Hematopoietic multipotent progenitor cell treated with erythropoietin and hydrocortisone succinate and interleukin-3 and kit ligand, for 15 days (in vitro differentiated cells): ENCODE measurements at regions not wholly inside any gene's neighbourhood (a gene's known extent, or its start where the extent isn't known, plus 50 kb on each side); places are given as distances from the start of the nearest gene placed in this dataset.

Experiments
- DNase-seq: peaks from one replicate; pipeline ENCODE4 v3.0.0-alpha.2; 2015; ENCODE audit warnings: low spot score

- no peak for DNase-seq
Measured at GRCh38 chr3:21801631-21802030, 50.6 kb upstream of the ZNF385D start.

- no peak for DNase-seq
Measured at GRCh38 chr3:21803604-21804003, 52.6 kb upstream of the ZNF385D start.

- DNase-seq = no peak
Measured at GRCh38 chr3:21804330-21804729, 53.3 kb upstream of the ZNF385D start.

GRCh38 chr3:21806733-21807132 is 55.7 kb upstream of the ZNF385D start:
- no peak for DNase-seq

GRCh38 chr3:21825684-21826083 is 74.7 kb upstream of the ZNF385D start:
- DNase-seq = no peak

GRCh38 chr3:21826416-21826815 is 75.4 kb upstream of the ZNF385D start:
- no peak for DNase-seq

- no peak for DNase-seq
Measured at GRCh38 chr3:21830541-21830940, 79.5 kb upstream of the ZNF385D start.

- no peak for DNase-seq
Measured at GRCh38 chr3:21835264-21835663, 84.3 kb upstream of the ZNF385D start.

GRCh38 chr3:21836227-21836626 is 85.2 kb upstream of the ZNF385D start:
- no peak for DNase-seq

- no peak for DNase-seq
Measured at GRCh38 chr3:21839176-21839575, 88.2 kb upstream of the ZNF385D start.

GRCh38 chr3:21839592-21839991 is 88.6 kb upstream of the ZNF385D start:
- DNase-seq = no peak

- no peak for DNase-seq
Measured at GRCh38 chr3:21847005-21847404, 96.0 kb upstream of the ZNF385D start.

GRCh38 chr3:21859124-21860081 is 108.4 kb upstream of the ZNF385D start:
- DNase-seq = no peak

- DNase-seq = no peak
Measured at GRCh38 chr3:21860082-21860475, 109.1 kb upstream of the ZNF385D start.

GRCh38 chr3:21860657-21861056 is 109.6 kb upstream of the ZNF385D start:
- DNase-seq = no peak

- DNase-seq = no peak
Measured at GRCh38 chr3:21876782-21877181, 125.8 kb upstream of the ZNF385D start.

GRCh38 chr3:21877214-21877754 is 126.3 kb upstream of the ZNF385D start:
- DNase-seq = no peak

GRCh38 chr3:21879184-21879886 is 128.3 kb upstream of the ZNF385D start:
- DNase-seq = no peak

GRCh38 chr3:21888656-21889055 is 137.6 kb upstream of the ZNF385D start:
- DNase-seq = no peak

- DNase-seq = no peak
Measured at GRCh38 chr3:21889166-21889565, 138.2 kb upstream of the ZNF385D start.

GRCh38 chr3:21892104-21892503 is 141.1 kb upstream of the ZNF385D start:
- no peak for DNase-seq

- no peak for DNase-seq
Measured at GRCh38 chr3:21893242-21893641, 142.2 kb upstream of the ZNF385D start.
